K562 (cell line): ENCODE measurements at regions not wholly inside any gene's neighbourhood (a gene's known extent, or its start where the extent isn't known, plus 50 kb on each side); places are given as distances from the start of the nearest gene placed in this dataset.

Source experiments
- ATAC-seq: fragments of 200-7000 bp; cut with Tn5 transposase; 3 replicates; pipeline ENCODE4 v1.9.1; 2020; ENCODE audit warnings: moderate library complexity
- BruUV-seq: library from RNA; stranded (reverse); fragments of 400-500 nt; replicated peaks from 2 replicates; lab custom pipeline; 2021; lab: Mats Ljungman, UMichigan
- CTCF ChIA-PET: fragments of 300-600 bp; formaldehyde crosslinking; extraction: SDS; loops from one replicate; lab custom pipeline; 2021; ENCODE audit warnings: low intra/inter-chr PET ratio; lab: Yijun Ruan, JAX
- POLR2A ChIA-PET: fragments of 300-600, 350-650 bp; sonication (Branson Sonifier 250); formaldehyde crosslinking; extraction: SDS; loops from one replicate; lab custom pipeline; 2021; ENCODE audit warnings: antibody characterized with exemption, inconsistent platforms; lab: Yijun Ruan, JAX
- DNase-seq, 4 experiments: peaks; one replicate each; pipeline versions ENCODE4 v3.0.0 to v3.0.0-alpha.2; 2011 to 2018; ENCODE audit warnings: low spot score in 3 of 4, mixed read lengths in 3 of 4; ENCODE audit errors: extremely low read depth in 1 of 4
- FAIRE-seq: peaks from 2 replicates; lab custom pipeline; 2011; peaks lifted over from hg19 to GRCh38; lab: Jason Lieb, UNC
- H2AFZ ChIP-seq: 2 replicates; pipeline ENCODE4 v1.6.0; 2011; ENCODE audit warnings: low read depth, low read length, control low read depth, inconsistent platforms
- H3K27ac ChIP-seq: fragments of 200-600 bp; 3 replicates; pipeline ENCODE4 v1.8.0; 2011; ENCODE audit warnings: low read depth, mild to moderate bottlenecking, control low read depth, inconsistent platforms, low read length, moderate library complexity, mixed read lengths; ENCODE audit errors: extremely low read depth
- H3K27me3 ChIP-seq, 2 experiments: fragments of 300-600 bp in 1 of 2; 2 replicates in 1 of 2; 3 replicates in 1 of 2; pipeline versions ENCODE4 v1.6.0 to v1.8.0; 2011; ENCODE audit warnings: inconsistent platforms in 2 of 2, low read length in 2 of 2, mild to moderate bottlenecking in 1 of 2, mixed read lengths in 1 of 2, moderate library complexity in 1 of 2; ENCODE audit not compliant: control insufficient read depth in 2 of 2, insufficient read depth in 2 of 2
- H3K36me3 ChIP-seq: fragments of 300-600 bp; 3 replicates; pipeline ENCODE4 v1.8.0; 2011; ENCODE audit warnings: mild to moderate bottlenecking, low read length, inconsistent platforms; ENCODE audit not compliant: control insufficient read depth, insufficient read depth
- H3K4me1 ChIP-seq, 2 experiments: fragments of 200-600 bp in 1 of 2; replicated peaks in 1 of 2; 2 replicates in 1 of 2; 3 replicates in 1 of 2; pipeline versions ENCODE4 v1.5.1 to v1.8.0; 2011; ENCODE audit warnings: inconsistent platforms in 2 of 2, low read length in 2 of 2, mild to moderate bottlenecking in 1 of 2, mixed read lengths in 1 of 2, moderate library complexity in 1 of 2; ENCODE audit not compliant: control insufficient read depth in 2 of 2, insufficient read depth in 2 of 2
- H3K4me2 ChIP-seq: 2 replicates; pipeline ENCODE4 v1.6.1; 2011; ENCODE audit warnings: low read length, control low read depth, inconsistent platforms, mixed read lengths; ENCODE audit not compliant: insufficient read depth
- H3K4me3 ChIP-seq: fragments of 200-600 bp; sonication (generic), shearing (Covaris generic); 2 replicates; pipeline ENCODE4 v1.5.1; 2016; ENCODE audit warnings: control low read depth, inconsistent platforms
- H3K79me2 ChIP-seq: fragments of 200-600 bp; 3 replicates; pipeline ENCODE4 v1.8.0; 2011; ENCODE audit warnings: low read length, inconsistent platforms; ENCODE audit not compliant: control insufficient read depth, insufficient read depth
- H3K9ac ChIP-seq, 2 experiments: 2 replicates each; pipeline versions ENCODE4 v1.6.0 to v1.6.1; 2011; ENCODE audit warnings: low read depth in 2 of 2, low read length in 2 of 2, control low read depth in 1 of 2, inconsistent platforms in 1 of 2, mild to moderate bottlenecking in 1 of 2, mixed read lengths in 1 of 2; ENCODE audit not compliant: insufficient read depth in 1 of 2
- H3K9me1 ChIP-seq: one replicate; pipeline ENCODE4 v1.6.0; 2011; ENCODE audit warnings: inconsistent platforms, mild to moderate bottlenecking, low read length, moderate library complexity; ENCODE audit not compliant: control insufficient read depth, insufficient read depth
- H3K9me3 ChIP-seq: replicated peaks from 2 replicates; pipeline ENCODE4 v1.5.1; 2011; ENCODE audit warnings: low read depth, low read length, inconsistent platforms; ENCODE audit not compliant: control insufficient read depth, insufficient read depth
- H4K20me1 ChIP-seq: replicated peaks from 2 replicates; pipeline ENCODE4 v1.6.1; 2011; ENCODE audit warnings: low read length, inconsistent platforms, mixed read lengths; ENCODE audit not compliant: control insufficient read depth, insufficient read depth
- ADNP ChIP-seq: fragments of 200-800 bp; sonication (Bioruptor generic); IDR thresholded peaks from 2 replicates; pipeline ENCODE4 v1.6.1; 2016; ENCODE audit warnings: missing genetic modification characterization, missing compliant biosample characterization
- CBFA2T3 ChIP-seq: fragments of 450-650 bp; IDR thresholded peaks from 2 replicates; pipeline ENCODE4 v1.6.1; 2017
- GATAD2B ChIP-seq: fragments of 450-650 bp; IDR thresholded peaks from 2 replicates; pipeline ENCODE4 v1.6.1; 2017; ENCODE audit warnings: mild to moderate bottlenecking, borderline replicate concordance
- HOXB6 ChIP-seq: fragments of 250-450 bp; sonication (Bioruptor Pico); IDR thresholded peaks from 2 replicates; pipeline ENCODE4 v1.5.1; 2022; ENCODE audit warnings: mild to moderate bottlenecking, borderline replicate concordance
- NBN ChIP-seq: fragments of 450-650 bp; IDR thresholded peaks from 2 replicates; pipeline ENCODE4 v1.6.1; 2016; ENCODE audit warnings: low read depth, mild to moderate bottlenecking
- NCOA2 ChIP-seq, 2 experiments: fragments of 450-650 bp; IDR thresholded peaks; 2 replicates each; pipeline ENCODE4 v1.6.1; 2018; ENCODE audit warnings: mild to moderate bottlenecking in 2 of 2, moderate library complexity in 1 of 2; ENCODE audit not compliant: partially characterized antibody in 2 of 2
- NEUROD1 ChIP-seq: fragments of 150-350 bp; IDR thresholded peaks from 2 replicates; pipeline ENCODE4 v1.6.1; 2014; ENCODE audit warnings: borderline replicate concordance, low read length, low read depth; ENCODE audit not compliant: partially characterized antibody
- SAFB2 ChIP-seq: fragments of 200-400 bp; formaldehyde crosslinking; IDR thresholded peaks from 2 replicates; pipeline ENCODE4 v1.6.1; 2018; ENCODE audit warnings: borderline replicate concordance, low read length, low read depth, moderate library complexity; ENCODE audit not compliant: severe bottlenecking
- U2AF2 ChIP-seq: fragments of 200-400 bp; formaldehyde crosslinking; optimal IDR thresholded peaks from 2 replicates; pipeline ENCODE3; 2017; ENCODE audit warnings: low read depth, mild to moderate bottlenecking, low read length
- ZFP36 ChIP-seq: fragments of 150-350 bp; IDR thresholded peaks from 2 replicates; pipeline ENCODE4 v1.6.1; 2018; ENCODE audit warnings: low read length, low read depth; ENCODE audit not compliant: partially characterized antibody
- in situ Hi-C: fragments of 300-500 bp; cut with MboI; formaldehyde crosslinking; loops from 4 replicates; pipeline ENCODE4 v1.15.0; 2018; ENCODE audit warnings: inconsistent platforms, mixed read lengths
- intact Hi-C: fragments of 100-400 bp; cut with micrococcal nuclease; formaldehyde crosslinking; loops from 2 replicates; pipeline ENCODE4 v1.14.2; 2022
- TF ChIP-seq, protein P1 (sequence below), 2 experiments: fragments of 450-650 bp; IDR thresholded peaks; 2 replicates each; pipeline ENCODE4 v1.6.1; 2016; ENCODE audit warnings: mild to moderate bottlenecking in 2 of 2, borderline replicate concordance in 1 of 2, low read depth in 1 of 2, moderate library complexity in 1 of 2
- TF ChIP-seq, protein P2 (sequence below): fragments of 200-400 bp; formaldehyde crosslinking; IDR thresholded peaks from 2 replicates; pipeline ENCODE4 v1.6.1; 2017; ENCODE audit warnings: mild to moderate bottlenecking, low read depth, low read length, moderate library complexity

DNA sequence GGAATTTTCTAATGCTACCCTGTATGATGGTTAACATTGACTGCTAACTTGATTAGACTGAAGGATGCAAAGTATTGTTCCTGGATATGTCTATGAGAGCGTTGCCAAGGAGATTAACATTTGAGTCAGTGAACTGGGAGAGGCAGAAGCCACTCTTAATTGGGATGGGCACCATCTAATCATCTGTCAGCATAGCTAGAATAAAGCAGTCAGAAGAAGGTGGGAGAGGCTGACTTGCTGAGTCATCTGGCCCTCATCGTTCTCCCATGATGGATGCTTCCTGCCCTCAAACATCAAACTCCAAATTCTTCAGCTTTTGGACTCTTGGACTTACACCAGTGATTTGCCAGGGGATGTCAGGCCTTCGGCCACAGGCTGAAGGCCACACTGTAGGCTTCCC, 878.5 kb downstream of the PCDH7 start (continued):
- TF ChIP-seq U2AF2 = no peak
- TF ChIP-seq NCOA2 (IDR thresholded peaks at IDR 0.05; ENCODE audit: partially characterized antibody in 2 of 2) = no peak
- TF ChIP-seq SAFB2 = no peak
- no peak for TF ChIP-seq HOXB6 (CRISPR knock-in tag)
- TF ChIP-seq, all 486 proteins: peak for 0

DNA sequence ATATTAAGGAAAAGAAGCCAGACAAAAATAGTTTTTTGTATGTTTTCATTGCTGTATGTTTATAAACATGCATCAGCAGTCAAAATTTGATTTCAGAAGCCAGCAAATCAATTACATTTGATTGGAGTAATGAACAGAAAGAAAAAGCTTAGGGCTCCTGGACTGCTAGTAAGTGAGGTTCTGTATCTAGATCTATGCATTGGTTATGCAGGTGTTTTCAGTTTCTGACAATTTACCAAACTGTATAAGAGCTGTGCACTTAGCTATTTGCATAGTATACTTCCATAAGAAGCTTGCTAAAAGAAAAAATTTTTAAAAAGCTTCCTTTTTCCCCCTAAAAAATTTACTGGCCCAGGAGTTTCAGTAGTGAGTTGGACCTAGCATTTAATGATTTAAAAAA, 881.6 kb downstream of the PCDH7 start:
- FAIRE-seq = no peak
- intact Hi-C loops = no loop called here

More for the DNA sequence above, 881.6 kb downstream of the PCDH7 start:
- ChIA-PET POLR2A (no interaction called here), CTCF (no interaction called here)
- Histone ChIP-seq H3K9me3 (no peaks in the 10 kb centered on the region; the same call in 1 of the 2 replicates), H3K4me3 (no peak overlapping the region), H3K4me2 (no peak overlapping the region), H3K27ac (no peak overlapping the region), H3K36me3 (no peaks in the 10 kb centered on the region), H3K79me2 (no peaks in the 10 kb centered on the region), H3K9me1 (no peaks in the 10 kb centered on the region), H3K27me3 (no peaks in the 10 kb centered on the region), H4K20me1 (no peaks in the 10 kb centered on the region), H2AFZ (no peak overlapping the region), H3K9ac (no peak overlapping the region), H3K4me1 (no peaks in the 10 kb centered on the region)
- no TSS peak for BruUV-seq
- in situ Hi-C loops = no loop called here
- DNase-seq = no peak
- ATAC-seq = no peak
- TF ChIP-seq ZFP36 (no peak), GATAD2B (no peak), CBFA2T3 (no peak), NBN (no peak), NEUROD1 (no peak), ADNP (tag) (no peak)
- TF ChIP-seq, protein P1, sequence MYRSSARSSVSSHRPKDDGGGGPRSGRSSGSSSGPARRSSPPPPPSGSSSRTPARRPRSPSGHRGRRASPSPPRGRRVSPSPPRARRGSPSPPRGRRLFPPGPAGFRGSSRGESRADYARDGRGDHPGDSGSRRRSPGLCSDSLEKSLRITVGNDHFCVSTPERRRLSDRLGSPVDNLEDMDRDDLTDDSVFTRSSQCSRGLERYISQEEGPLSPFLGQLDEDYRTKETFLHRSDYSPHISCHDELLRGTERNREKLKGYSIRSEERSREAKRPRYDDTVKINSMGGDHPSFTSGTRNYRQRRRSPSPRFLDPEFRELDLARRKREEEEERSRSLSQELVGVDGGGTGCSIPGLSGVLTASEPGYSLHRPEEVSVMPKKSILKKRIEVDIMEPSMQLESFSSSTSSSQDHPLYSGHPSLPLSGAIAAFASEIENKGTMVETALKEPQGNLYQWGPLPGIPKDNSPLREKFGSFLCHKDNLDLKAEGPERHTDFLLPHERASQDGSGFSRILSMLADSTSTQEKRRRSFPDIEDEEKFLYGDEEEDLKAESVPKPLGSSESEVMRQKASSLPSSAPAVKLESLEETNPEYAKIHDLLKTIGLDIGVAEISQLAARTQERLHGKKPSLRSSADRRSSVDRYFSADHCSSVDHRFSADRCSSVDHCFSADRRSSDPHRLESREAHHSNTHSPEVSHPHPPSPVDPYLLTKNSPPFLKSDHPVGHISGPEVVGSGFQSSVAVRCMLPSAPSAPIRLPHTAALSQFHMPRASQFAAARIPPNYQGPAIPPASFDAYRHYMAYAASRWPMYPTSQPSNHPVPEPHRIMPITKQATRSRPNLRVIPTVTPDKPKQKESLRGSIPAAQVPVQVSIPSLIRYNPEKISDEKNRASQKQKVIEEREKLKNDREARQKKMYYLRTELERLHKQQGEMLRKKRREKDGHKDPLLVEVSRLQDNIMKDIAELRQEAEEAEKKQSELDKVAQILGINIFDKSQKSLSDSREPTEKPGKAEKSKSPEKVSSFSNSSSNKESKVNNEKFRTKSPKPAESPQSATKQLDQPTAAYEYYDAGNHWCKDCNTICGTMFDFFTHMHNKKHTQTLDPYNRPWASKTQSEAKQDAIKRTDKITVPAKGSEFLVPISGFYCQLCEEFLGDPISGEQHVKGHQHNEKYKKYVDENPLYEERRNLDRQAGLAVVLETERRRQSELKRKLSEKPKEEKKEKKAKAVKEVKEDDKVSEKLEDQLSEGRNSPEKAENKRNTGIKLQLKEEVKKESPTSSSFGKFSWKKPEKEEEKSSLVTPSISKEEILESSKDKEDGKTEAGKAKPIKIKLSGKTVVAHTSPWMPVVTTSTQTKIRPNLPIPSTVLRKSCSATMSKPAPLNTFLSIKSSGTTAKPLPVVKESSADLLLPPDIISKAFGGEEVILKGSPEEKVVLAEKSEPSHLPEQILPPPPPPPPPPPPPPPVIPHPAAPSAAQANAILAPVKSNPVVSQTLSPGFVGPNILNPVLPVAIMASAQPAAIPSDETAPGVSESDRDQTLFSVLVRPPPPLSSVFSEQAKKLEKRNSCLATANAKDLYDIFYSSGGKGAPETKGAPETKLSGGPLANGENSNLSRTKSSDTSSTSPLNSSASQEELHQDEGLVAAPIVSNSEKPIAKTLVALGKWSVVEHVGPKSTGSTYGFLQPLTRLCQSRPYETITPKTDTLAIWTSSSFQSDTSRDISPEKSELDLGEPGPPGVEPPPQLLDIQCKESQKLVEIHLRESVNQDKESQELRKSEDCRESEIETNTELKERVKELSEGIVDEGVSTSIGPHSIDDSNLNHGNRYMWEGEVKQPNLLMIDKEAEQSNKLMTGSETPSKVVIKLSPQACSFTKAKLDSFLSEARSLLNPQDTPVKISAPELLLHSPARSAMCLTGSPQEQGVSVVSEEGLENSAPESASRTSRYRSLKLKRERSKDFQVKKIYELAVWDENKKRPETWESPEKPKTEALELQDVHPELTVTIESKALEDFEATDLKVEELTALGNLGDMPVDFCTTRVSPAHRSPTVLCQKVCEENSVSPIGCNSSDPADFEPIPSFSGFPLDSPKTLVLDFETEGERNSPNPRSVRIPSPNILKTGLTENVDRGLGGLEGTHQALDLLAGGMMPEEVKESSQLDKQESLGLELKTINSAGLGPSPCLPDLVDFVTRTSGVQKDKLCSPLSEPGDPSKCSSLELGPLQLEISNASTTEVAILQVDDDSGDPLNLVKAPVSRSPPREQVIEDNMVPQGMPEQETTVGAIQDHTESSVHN (IDR thresholded peaks at IDR 0.05; ENCODE audit: borderline replicate concordance in 1 of 2, low read depth in 1 of 2) = no peak
- TF ChIP-seq, protein P2, sequence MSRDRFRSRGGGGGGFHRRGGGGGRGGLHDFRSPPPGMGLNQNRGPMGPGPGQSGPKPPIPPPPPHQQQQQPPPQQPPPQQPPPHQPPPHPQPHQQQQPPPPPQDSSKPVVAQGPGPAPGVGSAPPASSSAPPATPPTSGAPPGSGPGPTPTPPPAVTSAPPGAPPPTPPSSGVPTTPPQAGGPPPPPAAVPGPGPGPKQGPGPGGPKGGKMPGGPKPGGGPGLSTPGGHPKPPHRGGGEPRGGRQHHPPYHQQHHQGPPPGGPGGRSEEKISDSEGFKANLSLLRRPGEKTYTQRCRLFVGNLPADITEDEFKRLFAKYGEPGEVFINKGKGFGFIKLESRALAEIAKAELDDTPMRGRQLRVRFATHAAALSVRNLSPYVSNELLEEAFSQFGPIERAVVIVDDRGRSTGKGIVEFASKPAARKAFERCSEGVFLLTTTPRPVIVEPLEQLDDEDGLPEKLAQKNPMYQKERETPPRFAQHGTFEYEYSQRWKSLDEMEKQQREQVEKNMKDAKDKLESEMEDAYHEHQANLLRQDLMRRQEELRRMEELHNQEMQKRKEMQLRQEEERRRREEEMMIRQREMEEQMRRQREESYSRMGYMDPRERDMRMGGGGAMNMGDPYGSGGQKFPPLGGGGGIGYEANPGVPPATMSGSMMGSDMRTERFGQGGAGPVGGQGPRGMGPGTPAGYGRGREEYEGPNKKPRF = no peak
- TF ChIP-seq, all 486 proteins: peak for 0
